OCI-LY3 (cell line): ENCODE measurements at regions not wholly inside any gene's neighbourhood (a gene's known extent, or its start where the extent isn't known, plus 50 kb on each side); places are given as distances from the start of the nearest gene placed in this dataset.

Experiments
- CTCF ChIP-seq: fragments of 200-600, 300-600 bp; sonication (generic); IDR thresholded peaks from 2 replicates; pipeline ENCODE4 v1.5.1; 2014; ENCODE audit warnings: antibody characterized with exemption, low read length, low read depth
- EZH2phosphoT487 ChIP-seq: fragments of 200-600 bp; shearing (Covaris generic); IDR thresholded peaks from 2 replicates; pipeline ENCODE4 v1.6.1; 2018; ENCODE audit warnings: antibody characterized with exemption, mixed run types, low read depth

- TF ChIP-seq CTCF (no peak), EZH2phosphoT487 (no peak)
Observed at GRCh38 chr3:28781053-28781452, 432.4 kb upstream of the AZI2 start.
